Astrocyte of the spinal cord (primary cell): ENCODE measurements at regions not wholly inside any gene's neighbourhood (a gene's known extent, or its start where the extent isn't known, plus 50 kb on each side); places are given as distances from the start of the nearest gene placed in this dataset.
"Not testable (repeated sequence)": the region's sequence is repeated elsewhere in the genome, so short reads cannot be mapped to it uniquely, and the experiment has no call there.

ENCODE experiments used
- DNase-seq: peaks from one replicate; pipeline ENCODE4 v3.0.0; 2011; ENCODE audit warnings: low read depth, low spot score
- H3K4me3 ChIP-seq: 2 replicates; pipeline ENCODE4 v1.5.1; 2011; ENCODE audit warnings: low read depth, mild to moderate bottlenecking, low read length, moderate library complexity
- CTCF ChIP-seq: IDR thresholded peaks from 2 replicates; pipeline ENCODE4 v1.5.1; 2012; ENCODE audit warnings: low read depth, mild to moderate bottlenecking, low read length, inconsistent platforms
- in situ Hi-C: cut with HindIII; loops from 2 replicates; pipeline ENCODE4 v1.10.0; 2017; ENCODE audit warnings: low sequenced_read_pairs

GRCh38 chr20:52037370-52037769 is 154.2 kb downstream of the ZFP64 start:
- H3K4me3 ChIP-seq, result no peak overlapping the region
- in situ Hi-C loops, result no loop called here
- no peak for DNase-seq
- no peak for TF ChIP-seq CTCF

- no peak for DNase-seq
- no peak for TF ChIP-seq CTCF
- in situ Hi-C loops, result no loop called here
- no peak overlapping the region for H3K4me3 ChIP-seq
Measured at GRCh38 chr20:52035977-52036376, 155.6 kb downstream of the ZFP64 start.

- in situ Hi-C loops, result no loop called here
- no peak for DNase-seq
- no peak for TF ChIP-seq CTCF
- H3K4me3 ChIP-seq, result no peak overlapping the region
Measured at GRCh38 chr20:52035498-52035897, 156.1 kb downstream of the ZFP64 start.

GRCh38 chr20:52034581-52034980 is 157.0 kb downstream of the ZFP64 start:
- TF ChIP-seq CTCF, result no peak
- no peak overlapping the region for H3K4me3 ChIP-seq
- no peak for DNase-seq
- in situ Hi-C loops, result no loop called here

GRCh38 chr20:52033313-52033712 is 158.3 kb downstream of the ZFP64 start:
- DNase-seq, result peak; percentile 10
- no peak for TF ChIP-seq CTCF
- H3K4me3 ChIP-seq, result no peak overlapping the region
- in situ Hi-C loops, result no loop called here

GRCh38 chr20:52032304-52032683 is 159.3 kb downstream of the ZFP64 start:
- H3K4me3 ChIP-seq, in situ Hi-C loops, DNase-seq: not testable (repeated sequence)

GRCh38 chr20:52031563-52032303 is 159.8 kb downstream of the ZFP64 start:
- no peak overlapping the region for H3K4me3 ChIP-seq
- in situ Hi-C loops, result no loop called here
- TF ChIP-seq CTCF, result no peak
- peak; percentile 87 for DNase-seq
